ENCODE measurements at regions not wholly inside any gene's neighbourhood (a gene's known extent, or its start where the extent isn't known, plus 50 kb on each side); places are given as distances from the start of the nearest gene placed in this dataset.

GRCh38 chr2:168396131-168396530 is 59.9 kb upstream of the CERS6 start:
- Histone ChIP-seq H3K4me3 (no peak overlapping the region), H4K20me1 (ENCODE audit: control insufficient read depth, insufficient read depth) (no peaks in the 10 kb centered on the region), H3K9ac (ENCODE audit: control insufficient read depth, insufficient read depth, low read length) (no peak overlapping the region), H3K4me1 (ENCODE audit: control insufficient read depth, insufficient read depth, low read length) (no peaks in the 10 kb centered on the region), H3K4me2 (ENCODE audit: control insufficient read depth, insufficient read depth) (no peak overlapping the region), H3K27ac (ENCODE audit: control insufficient read depth, insufficient read depth) (no peak overlapping the region), H3K79me2 (ENCODE audit: control insufficient read depth, insufficient read depth, low read length) (no peaks in the 10 kb centered on the region), H3K27me3 (replicated peaks in 1 of 2; ENCODE audit: control insufficient read depth in 2 of 2, insufficient read depth in 2 of 2, low read length in 1 of 2) (no peaks in the 10 kb centered on the region), H2AFZ (ENCODE audit: control insufficient read depth, low read depth, low read length) (no peak overlapping the region), H3K9me3 (replicated peaks; ENCODE audit: control insufficient read depth, insufficient read depth, low read length) (no peaks in the 10 kb centered on the region), H3K36me3 (ENCODE audit: control insufficient read depth in 2 of 2, insufficient read depth in 2 of 2, low read length in 1 of 2) (no peaks in the 10 kb centered on the region)
- WGBS (ENCODE audit: insufficient coverage, insufficient replicate concordance, low lambda C conversion rate, missing lambda C conversion rate) = 48% methylated on average over 2 of the region's 2 CpGs
- no peak for TF ChIP-seq ZBED1 (IDR thresholded peaks at IDR 0.05; ENCODE audit: borderline replicate concordance)
- no peak for TF ChIP-seq TCF12 (IDR thresholded peaks at IDR 0.05; ENCODE audit: low read depth, low read length)
- no peak for TF ChIP-seq E2F4 (IDR thresholded peaks at IDR 0.05; ENCODE audit: low read depth, low read length)
- TF ChIP-seq, protein P1, sequence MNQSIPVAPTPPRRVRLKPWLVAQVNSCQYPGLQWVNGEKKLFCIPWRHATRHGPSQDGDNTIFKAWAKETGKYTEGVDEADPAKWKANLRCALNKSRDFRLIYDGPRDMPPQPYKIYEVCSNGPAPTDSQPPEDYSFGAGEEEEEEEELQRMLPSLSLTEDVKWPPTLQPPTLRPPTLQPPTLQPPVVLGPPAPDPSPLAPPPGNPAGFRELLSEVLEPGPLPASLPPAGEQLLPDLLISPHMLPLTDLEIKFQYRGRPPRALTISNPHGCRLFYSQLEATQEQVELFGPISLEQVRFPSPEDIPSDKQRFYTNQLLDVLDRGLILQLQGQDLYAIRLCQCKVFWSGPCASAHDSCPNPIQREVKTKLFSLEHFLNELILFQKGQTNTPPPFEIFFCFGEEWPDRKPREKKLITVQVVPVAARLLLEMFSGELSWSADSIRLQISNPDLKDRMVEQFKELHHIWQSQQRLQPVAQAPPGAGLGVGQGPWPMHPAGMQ (IDR thresholded peaks at IDR 0.05; ENCODE audit: borderline replicate concordance) = no peak
- TF ChIP-seq NRF1 (conservative IDR thresholded peaks at IDR 0.05; ENCODE audit: low read depth, low read length) = no peak
- TF ChIP-seq YY1 (IDR thresholded peaks at IDR 0.05; ENCODE audit: low read depth, low read length) = no peak
- TF ChIP-seq SP1 (IDR thresholded peaks at IDR 0.05; ENCODE audit: low read depth, low read length) = no peak
- SMC1A ChIA-PET (ENCODE audit: uncharacterized antibody, unreplicated experiment) = no interaction called here
- RAD21 ChIA-PET (ENCODE audit: unreplicated experiment) = no interaction called here
- CTCF ChIA-PET = no interaction called here
- no TSS peak for BruUV-seq (replicated peaks)
- ATAC-seq (no peak), DNase-seq (ENCODE audit: low read depth, low spot score) (no peak), FAIRE-seq (no peak)
- POLR2A ChIA-PET = no interaction called here
- in situ Hi-C loops (cut with MboI) (no loop called here), intact Hi-C loops (cut with micrococcal nuclease; ENCODE audit: unreplicated experiment) (no loop called here)
